ENCODE measurements at regions not wholly inside any gene's neighbourhood (a gene's known extent, or its start where the extent isn't known, plus 50 kb on each side); places are given as distances from the start of the nearest gene placed in this dataset.

DNA sequence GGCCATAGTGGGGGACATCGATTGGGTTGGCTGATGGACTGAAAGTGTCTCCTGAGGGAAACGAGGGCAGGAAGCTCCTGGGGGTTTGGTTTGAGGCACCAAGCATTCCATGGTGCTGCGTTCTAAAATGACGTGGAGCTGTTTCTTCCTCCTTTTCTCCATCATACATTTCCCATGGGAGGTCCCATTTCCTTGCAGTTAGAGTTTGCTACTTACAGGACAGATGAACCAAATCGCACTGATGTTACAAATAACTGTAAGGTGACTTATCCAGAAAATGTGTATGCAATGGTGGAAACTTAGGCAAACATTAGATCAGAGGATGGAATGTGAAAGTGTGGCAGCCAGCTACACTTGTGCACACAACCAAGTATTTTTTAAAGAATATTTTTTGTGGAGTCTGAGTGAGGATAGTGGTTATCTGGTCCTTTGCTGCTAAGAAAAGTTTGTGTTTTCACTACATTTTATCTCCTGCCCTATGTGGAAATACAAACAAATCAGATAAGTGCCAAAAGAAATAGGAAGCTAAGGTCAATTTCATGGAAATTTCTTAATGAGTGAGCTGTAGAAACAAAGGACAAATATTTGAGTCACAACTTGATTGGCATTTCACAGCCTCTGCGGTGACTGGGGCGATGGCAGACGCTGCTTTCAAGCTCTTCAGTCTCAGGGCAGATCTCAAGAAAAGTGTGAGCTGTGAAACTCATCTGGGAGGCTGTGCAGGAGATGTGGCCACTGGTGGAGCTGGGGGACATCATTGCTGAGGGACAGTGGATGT lies 256.2 kb downstream of the TSN start:
- no peak overlapping the region for H3K4me3 ChIP-seq
- ChIA-PET CTCF (ENCODE audit: low intra/inter-chr PET ratio) (no interaction called here), POLR2A (no interaction called here)
- 0 out of 2 replicates have a peak, but pooled peaks cover 4% of the 10 kb centered on the region for H4K20me1 ChIP-seq (replicated peaks; ENCODE audit: control insufficient read depth, insufficient read depth, low read length)
- no peaks in the 10 kb centered on the region for H3K4me1 ChIP-seq (replicated peaks in 1 of 2; ENCODE audit: control insufficient read depth in 2 of 2, insufficient read depth in 2 of 2, low read length in 2 of 2)
- no peak for FAIRE-seq
- H3K9me3 ChIP-seq (replicated peaks; ENCODE audit: control insufficient read depth, insufficient read depth, low read depth, low read length) = no peaks in the 10 kb centered on the region
- no peak overlapping the region for H3K9ac ChIP-seq (ENCODE audit: insufficient read depth in 1 of 2, low read depth in 2 of 2, low read length in 2 of 2)
- WGBS (ENCODE audit: insufficient coverage, low coverage, missing lambda C conversion rate) = 1% methylated on average over 7 of the region's 8 CpGs
- BruUV-seq (replicated peaks) = no TSS peak
- no peaks in the 10 kb centered on the region for H3K79me2 ChIP-seq (ENCODE audit: control insufficient read depth, insufficient read depth, low read length)
- H3K36me3 ChIP-seq (ENCODE audit: control insufficient read depth, insufficient read depth, low read length) = no peaks in the 10 kb centered on the region
- no peak overlapping the region for H2AFZ ChIP-seq (ENCODE audit: low read depth, low read length)
- no peak overlapping the region for H3K27ac ChIP-seq (ENCODE audit: extremely low read depth, low read depth, low read length)
- in situ Hi-C loops (cut with MboI) = no loop called here
- DNase-seq (ENCODE audit: extremely low read depth in 1 of 4, low spot score in 3 of 4) = no peak
- no peak for TF ChIP-seq L3MBTL2 (IDR thresholded peaks at IDR 0.05)
- TF ChIP-seq, protein P1, sequence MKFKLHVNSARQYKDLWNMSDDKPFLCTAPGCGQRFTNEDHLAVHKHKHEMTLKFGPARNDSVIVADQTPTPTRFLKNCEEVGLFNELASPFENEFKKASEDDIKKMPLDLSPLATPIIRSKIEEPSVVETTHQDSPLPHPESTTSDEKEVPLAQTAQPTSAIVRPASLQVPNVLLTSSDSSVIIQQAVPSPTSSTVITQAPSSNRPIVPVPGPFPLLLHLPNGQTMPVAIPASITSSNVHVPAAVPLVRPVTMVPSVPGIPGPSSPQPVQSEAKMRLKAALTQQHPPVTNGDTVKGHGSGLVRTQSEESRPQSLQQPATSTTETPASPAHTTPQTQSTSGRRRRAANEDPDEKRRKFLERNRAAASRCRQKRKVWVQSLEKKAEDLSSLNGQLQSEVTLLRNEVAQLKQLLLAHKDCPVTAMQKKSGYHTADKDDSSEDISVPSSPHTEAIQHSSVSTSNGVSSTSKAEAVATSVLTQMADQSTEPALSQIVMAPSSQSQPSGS (CRISPR knock-in tag; IDR thresholded peaks at IDR 0.05) = no peak
- TF ChIP-seq, protein P2, sequence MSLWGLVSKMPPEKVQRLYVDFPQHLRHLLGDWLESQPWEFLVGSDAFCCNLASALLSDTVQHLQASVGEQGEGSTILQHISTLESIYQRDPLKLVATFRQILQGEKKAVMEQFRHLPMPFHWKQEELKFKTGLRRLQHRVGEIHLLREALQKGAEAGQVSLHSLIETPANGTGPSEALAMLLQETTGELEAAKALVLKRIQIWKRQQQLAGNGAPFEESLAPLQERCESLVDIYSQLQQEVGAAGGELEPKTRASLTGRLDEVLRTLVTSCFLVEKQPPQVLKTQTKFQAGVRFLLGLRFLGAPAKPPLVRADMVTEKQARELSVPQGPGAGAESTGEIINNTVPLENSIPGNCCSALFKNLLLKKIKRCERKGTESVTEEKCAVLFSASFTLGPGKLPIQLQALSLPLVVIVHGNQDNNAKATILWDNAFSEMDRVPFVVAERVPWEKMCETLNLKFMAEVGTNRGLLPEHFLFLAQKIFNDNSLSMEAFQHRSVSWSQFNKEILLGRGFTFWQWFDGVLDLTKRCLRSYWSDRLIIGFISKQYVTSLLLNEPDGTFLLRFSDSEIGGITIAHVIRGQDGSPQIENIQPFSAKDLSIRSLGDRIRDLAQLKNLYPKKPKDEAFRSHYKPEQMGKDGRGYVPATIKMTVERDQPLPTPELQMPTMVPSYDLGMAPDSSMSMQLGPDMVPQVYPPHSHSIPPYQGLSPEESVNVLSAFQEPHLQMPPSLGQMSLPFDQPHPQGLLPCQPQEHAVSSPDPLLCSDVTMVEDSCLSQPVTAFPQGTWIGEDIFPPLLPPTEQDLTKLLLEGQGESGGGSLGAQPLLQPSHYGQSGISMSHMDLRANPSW (CRISPR knock-in tag; IDR thresholded peaks at IDR 0.05) = no peak
- no peak for TF ChIP-seq ESRRA (IDR thresholded peaks at IDR 0.05; ENCODE audit: borderline replicate concordance, low read depth)
- TF ChIP-seq, protein P3, sequence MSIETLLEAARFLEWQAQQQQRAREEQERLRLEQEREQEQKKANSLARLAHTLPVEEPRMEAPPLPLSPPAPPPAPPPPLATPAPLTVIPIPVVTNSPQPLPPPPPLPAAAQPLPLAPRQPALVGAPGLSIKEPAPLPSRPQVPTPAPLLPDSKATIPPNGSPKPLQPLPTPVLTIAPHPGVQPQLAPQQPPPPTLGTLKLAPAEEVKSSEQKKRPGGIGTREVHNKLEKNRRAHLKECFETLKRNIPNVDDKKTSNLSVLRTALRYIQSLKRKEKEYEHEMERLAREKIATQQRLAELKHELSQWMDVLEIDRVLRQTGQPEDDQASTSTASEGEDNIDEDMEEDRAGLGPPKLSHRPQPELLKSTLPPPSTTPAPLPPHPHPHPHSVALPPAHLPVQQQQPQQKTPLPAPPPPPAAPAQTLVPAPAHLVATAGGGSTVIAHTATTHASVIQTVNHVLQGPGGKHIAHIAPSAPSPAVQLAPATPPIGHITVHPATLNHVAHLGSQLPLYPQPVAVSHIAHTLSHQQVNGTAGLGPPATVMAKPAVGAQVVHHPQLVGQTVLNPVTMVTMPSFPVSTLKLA (conservative IDR thresholded peaks at IDR 0.05) = no peak
- TF ChIP-seq ZKSCAN3 (CRISPR knock-in tag; IDR thresholded peaks at IDR 0.05) = no peak
- no peak for ATAC-seq
- peaks cover 3 to 22% of the 10 kb centered on the region in 2 experiments; a peak in 4 of 5 replicates for H3K27me3 ChIP-seq (ENCODE audit: control insufficient read depth in 2 of 2, insufficient read depth in 2 of 2, low read length in 2 of 2)
- intact Hi-C loops (cut with micrococcal nuclease) = no loop called here
- no peak overlapping the region for H3K4me2 ChIP-seq (ENCODE audit: insufficient read depth, low read length)
- no peaks in the 10 kb centered on the region for H3K9me1 ChIP-seq (ENCODE audit: control insufficient read depth, insufficient read depth, low read length)
